GM23338 (cell line): ENCODE measurements at regions not wholly inside any gene's neighbourhood (a gene's known extent, or its start where the extent isn't known, plus 50 kb on each side); places are given as distances from the start of the nearest gene placed in this dataset.

Experiments used
- ATAC-seq: fragments of 200-7000 bp; cut with Tn5 transposase; 3 replicates; pipeline ENCODE4 v1.9.1; 2020
- DNase-seq: peaks from one replicate; pipeline ENCODE4 v3.0.0-alpha.2; 2015; ENCODE audit warnings: low spot score
- H2AFZ ChIP-seq: fragments of 200-600 bp; sonication (generic); 2 replicates; pipeline ENCODE4 v1.8.0; 2016; ENCODE audit warnings: antibody characterized with exemption, mild to moderate bottlenecking, moderate library complexity
- H3F3A ChIP-seq: fragments of 200-600 bp; sonication (generic); replicated peaks from 2 replicates; pipeline ENCODE4 v1.8.0; 2017; ENCODE audit warnings: antibody characterized with exemption, mixed run types, low read depth
- H3K27ac ChIP-seq: fragments of 200-600 bp; sonication (generic); 2 replicates; pipeline ENCODE4 v1.6.1; 2016; ENCODE audit warnings: low read depth
- H3K27me3 ChIP-seq: fragments of 200-600 bp; sonication (generic); 2 replicates; pipeline ENCODE4 v1.8.0; 2016; ENCODE audit warnings: mild to moderate bottlenecking, mixed run types, moderate library complexity; ENCODE audit not compliant: insufficient read depth
- H3K36me3 ChIP-seq: fragments of 200-600 bp; sonication (generic); 2 replicates; pipeline ENCODE4 v1.8.0; 2016; ENCODE audit warnings: mild to moderate bottlenecking; ENCODE audit not compliant: insufficient read depth
- H3K4me1 ChIP-seq: fragments of 200-600 bp; sonication (generic); 2 replicates; pipeline ENCODE4 v1.8.0; 2016; ENCODE audit warnings: mild to moderate bottlenecking, moderate library complexity; ENCODE audit not compliant: insufficient read depth
- H3K4me2 ChIP-seq: fragments of 200-600 bp; sonication (generic); 2 replicates; pipeline ENCODE4 v1.7.1; 2017; ENCODE audit warnings: mixed run types
- H3K4me3 ChIP-seq: fragments of 200-600 bp; sonication (generic); 2 replicates; pipeline ENCODE4 v1.6.1; 2016; ENCODE audit warnings: mixed run types
- H3K79me2 ChIP-seq: fragments of 200-600 bp; sonication (generic); replicated peaks from 2 replicates; pipeline ENCODE4 v1.8.0; 2017; ENCODE audit warnings: mild to moderate bottlenecking; ENCODE audit not compliant: insufficient read depth
- H3K9me2 ChIP-seq: fragments of 200-600 bp; sonication (generic); 2 replicates; pipeline ENCODE4 v1.8.0; 2017; ENCODE audit not compliant: insufficient read depth
- H4K20me1 ChIP-seq: fragments of 200-600 bp; sonication (generic); replicated peaks from 2 replicates; pipeline ENCODE4 v1.8.0; 2017; ENCODE audit warnings: mild to moderate bottlenecking; ENCODE audit not compliant: insufficient read depth
- H3K27ac Mint-ChIP-seq: 2 replicates; pipeline ENCODE4 v1.8.0; 2020; ENCODE audit warnings: inconsistent platforms, mild to moderate bottlenecking, moderate library complexity, mixed read lengths
- H3K27me3 Mint-ChIP-seq: 3 replicates; pipeline ENCODE4 v1.8.0; 2022; ENCODE audit warnings: low read depth, mild to moderate bottlenecking, moderate library complexity, mixed read lengths, inconsistent platforms; ENCODE audit not compliant: insufficient read depth, poor library complexity
- H3K36me3 Mint-ChIP-seq: 3 replicates; pipeline ENCODE4 v1.8.0; 2021; ENCODE audit warnings: low read depth, mild to moderate bottlenecking, inconsistent platforms, moderate library complexity, mixed read lengths
- H3K4me1 Mint-ChIP-seq: 3 replicates; pipeline ENCODE4 v1.8.0; 2020; ENCODE audit warnings: mild to moderate bottlenecking, inconsistent platforms, mixed read lengths
- H3K4me3 Mint-ChIP-seq: 3 replicates; pipeline ENCODE4 v1.8.0; 2021; ENCODE audit warnings: moderate library complexity, mild to moderate bottlenecking, inconsistent platforms, mixed read lengths
- H3K9me3 Mint-ChIP-seq: 3 replicates; pipeline ENCODE4 v1.8.0; 2020; ENCODE audit warnings: moderate library complexity, mild to moderate bottlenecking, inconsistent platforms, mixed read lengths
- CREB1 ChIP-seq: fragments of 250-450 bp; sonication (Bioruptor Pico); IDR thresholded peaks from 2 replicates; pipeline ENCODE4 v1.5.0; 2020; ENCODE audit warnings: low read depth, mild to moderate bottlenecking, moderate library complexity
- CTCF ChIP-seq, 2 experiments: fragments of 200-600 bp in 1 of 2; sonication (generic) in 1 of 2; conservative IDR thresholded peaks; 2 replicates each; pipeline versions ENCODE4 v1.5.1 to v1.6.1; 2016 to 2017; ENCODE audit warnings: antibody characterized with exemption in 2 of 2, low read depth in 2 of 2, mild to moderate bottlenecking in 2 of 2, moderate library complexity in 1 of 2
- ETS1 ChIP-seq: IDR thresholded peaks from 2 replicates; pipeline ENCODE4 v1.6.1; 2016; ENCODE audit warnings: antibody characterized with exemption
- EZH2 ChIP-seq: fragments of 200-600 bp; sonication (generic); IDR thresholded peaks from one replicate; pipeline ENCODE4 v1.8.0; 2017; ENCODE audit warnings: antibody characterized with exemption, mild to moderate bottlenecking, low read depth; ENCODE audit not compliant: unreplicated experiment
- EZH2phosphoT487 ChIP-seq: fragments of 200-600 bp; sonication (generic); IDR thresholded peaks from one replicate; pipeline ENCODE4 v1.8.1; 2018; ENCODE audit warnings: antibody characterized with exemption; ENCODE audit not compliant: unreplicated experiment
- JUNB ChIP-seq: IDR thresholded peaks from one replicate; pipeline ENCODE4 v1.6.1; 2016; ENCODE audit warnings: antibody characterized with exemption; ENCODE audit not compliant: unreplicated experiment
- NANOG ChIP-seq: IDR thresholded peaks from 2 replicates; pipeline ENCODE4 v1.6.1; 2016; ENCODE audit warnings: antibody characterized with exemption, borderline replicate concordance
- POLR2AphosphoS5 ChIP-seq: IDR thresholded peaks from 2 replicates; pipeline ENCODE4 v1.6.1; 2016; ENCODE audit warnings: antibody characterized with exemption, low read depth
- REST ChIP-seq: IDR thresholded peaks from one replicate; pipeline ENCODE4 v1.6.1; 2018; ENCODE audit warnings: antibody characterized with exemption; ENCODE audit not compliant: unreplicated experiment
- STAT1 ChIP-seq: IDR thresholded peaks from one replicate; pipeline ENCODE4 v1.6.1; 2016; ENCODE audit warnings: antibody characterized with exemption; ENCODE audit not compliant: unreplicated experiment
- ZNF114 ChIP-seq: fragments of 250-450 bp; sonication (Bioruptor Pico); IDR thresholded peaks from 2 replicates; pipeline ENCODE4 v1.5.0; 2020; ENCODE audit warnings: mild to moderate bottlenecking, moderate library complexity
- ZNF331 ChIP-seq: fragments of 250-450 bp; sonication (Bioruptor Pico); IDR thresholded peaks from 2 replicates; pipeline ENCODE4 v1.5.0; 2020; ENCODE audit warnings: low read depth, mild to moderate bottlenecking, moderate library complexity
- ZNF462 ChIP-seq: fragments of 250-450 bp; sonication (Bioruptor Pico); IDR thresholded peaks from 2 replicates; pipeline ENCODE4 v1.5.0; 2020; ENCODE audit warnings: mild to moderate bottlenecking, moderate library complexity

- no peak for ATAC-seq
- Histone ChIP-seq H3K27me3 (no peaks in the 10 kb centered on the region), H2AFZ (no peak overlapping the region), H4K20me1 (no peaks in the 10 kb centered on the region), H3F3A (no peaks in the 10 kb centered on the region), H3K79me2 (no peaks in the 10 kb centered on the region), H3K4me2 (no peak overlapping the region), H3K4me3 (no peak overlapping the region), H3K9me2 (peaks cover 11% of the 10 kb centered on the region), H3K27ac (no peak overlapping the region), H3K36me3 (no peaks in the 10 kb centered on the region), H3K4me1 (peaks cover 32% of the 10 kb centered on the region)
- no peaks in the 10 kb centered on the region; the same call in 2 of the 3 replicates for H3K9me3 Mint-ChIP-seq
- H3K27me3 Mint-ChIP-seq: peaks cover 2% of the 10 kb centered on the region
- no peaks in the 10 kb centered on the region for H3K36me3 Mint-ChIP-seq
- DNase-seq: no peak
- no peak overlapping the region for H3K4me3 Mint-ChIP-seq
- H3K27ac Mint-ChIP-seq: no peak overlapping the region
- TF ChIP-seq ZNF114 (CRISPR knock-in tag) (no peak), ZNF462 (no peak), JUNB (no peak), POLR2AphosphoS5 (no peak), STAT1 (no peak), CREB1 (CRISPR knock-in tag) (no peak), CTCF (conservative IDR thresholded peaks at IDR 0.05; ENCODE audit: low read depth in 2 of 2) (no peak), ETS1 (no peak), NANOG (no peak), EZH2 (no peak), ZNF331 (CRISPR knock-in tag) (no peak), EZH2phosphoT487 (no peak), REST (no peak)
- peaks cover 24% of the 10 kb centered on the region for H3K4me1 Mint-ChIP-seq
These were observed 420.7 kb upstream of the NFE2L3 start for GRCh38 chr7:25731068-25731845.
